Activated CD8-positive, alpha-beta T cell treated with anti-CD3 and anti-CD28 coated beads for 36 hours (primary cell): ENCODE measurements at regions not wholly inside any gene's neighbourhood (a gene's known extent, or its start where the extent isn't known, plus 50 kb on each side); places are given as distances from the start of the nearest gene placed in this dataset.
"Not testable (repeated sequence)": the region's sequence is repeated elsewhere in the genome, so short reads cannot be mapped to it uniquely, and the experiment has no call there.

Experiments used
- ATAC-seq: fragments of 200-7000 bp; cut with Tn5 transposase; one replicate; pipeline ENCODE4 v1.10.0; 2021; ENCODE audit warnings: mild to moderate bottlenecking, moderate library complexity
- CTCF ChIA-PET: fragments of 350-600 bp; sonication (Branson Sonifier 250); formaldehyde crosslinking; loops from one replicate; lab custom pipeline; 2021; ENCODE audit warnings: antibody characterized with exemption; lab: Charles Lee
- POLR2A ChIA-PET: fragments of 350-600 bp; sonication (Branson Sonifier 250); formaldehyde crosslinking; loops from one replicate; lab custom pipeline; 2021; ENCODE audit warnings: antibody characterized with exemption; lab: Charles Lee
- DNase-seq: peaks from one replicate; pipeline ENCODE4 v3.0.0-alpha.2; 2020
- H3K27ac Mint-ChIP-seq: one replicate; pipeline ENCODE4 v1.8.0; 2021; ENCODE audit warnings: mild to moderate bottlenecking, mixed read lengths
- H3K27me3 Mint-ChIP-seq: one replicate; pipeline ENCODE4 v1.8.0; 2021; ENCODE audit warnings: mixed read lengths
- H3K36me3 Mint-ChIP-seq: one replicate; pipeline ENCODE4 v1.8.0; 2021; ENCODE audit warnings: low read depth, mixed read lengths
- H3K4me1 Mint-ChIP-seq: one replicate; pipeline ENCODE4 v1.8.0; 2021; ENCODE audit warnings: low read depth, mixed read lengths
- H3K4me3 Mint-ChIP-seq: one replicate; pipeline ENCODE4 v1.8.0; 2021; ENCODE audit warnings: mild to moderate bottlenecking, moderate library complexity, mixed read lengths
- H3K9me3 Mint-ChIP-seq: one replicate; pipeline ENCODE4 v1.8.0; 2021; ENCODE audit warnings: mixed read lengths
- CTCF ChIP-seq: fragments of 200-600 bp; IDR thresholded peaks from one replicate; pipeline ENCODE4 v1.8.0; 2022; ENCODE audit warnings: antibody characterized with exemption, mild to moderate bottlenecking
- intact Hi-C: fragments of 100-400 bp; cut with micrococcal nuclease; formaldehyde crosslinking; loops from one replicate; pipeline ENCODE4 v1.10.0; 2022

GRCh38 chr3:81072591-81072990, 688.9 kb downstream of the GBE1 start:
- Mint-ChIP-seq H3K27me3 (no peaks in the 10 kb centered on the region), H3K4me1 (no peaks in the 10 kb centered on the region), H3K4me3 (no peak overlapping the region), H3K9me3 (peaks cover 7% of the 10 kb centered on the region), H3K27ac (no peak overlapping the region), H3K36me3 (no peaks in the 10 kb centered on the region)
- no peak for ATAC-seq
- CTCF ChIA-PET = no interaction called here
- no peak for TF ChIP-seq CTCF
- DNase-seq = no peak
- POLR2A ChIA-PET = no interaction called here
- intact Hi-C loops = no loop called here

- intact Hi-C loops = no loop called here
- Mint-ChIP-seq H3K27ac (no peak overlapping the region), H3K27me3 (no peaks in the 10 kb centered on the region), H3K4me1 (no peaks in the 10 kb centered on the region), H3K36me3 (no peaks in the 10 kb centered on the region), H3K9me3 (peaks cover 17% of the 10 kb centered on the region), H3K4me3 (no peak overlapping the region)
- TF ChIP-seq CTCF = no peak
- DNase-seq (no peak), ATAC-seq (no peak)
- CTCF ChIA-PET = no interaction called here
- POLR2A ChIA-PET = no interaction called here
Measured at GRCh38 chr3:81068546-81068945, 692.9 kb downstream of the GBE1 start.

- Mint-ChIP-seq H3K4me1 (no peaks in the 10 kb centered on the region), H3K27ac (no peak overlapping the region), H3K4me3 (no peak overlapping the region), H3K27me3 (no peaks in the 10 kb centered on the region), H3K36me3 (no peaks in the 10 kb centered on the region), H3K9me3 (peaks cover 18% of the 10 kb centered on the region)
- intact Hi-C loops = no loop called here
- CTCF ChIA-PET = no interaction called here
- DNase-seq (no peak), ATAC-seq (no peak)
- POLR2A ChIA-PET = no interaction called here
- TF ChIP-seq CTCF = no peak
Measured at GRCh38 chr3:81063896-81064295, 697.5 kb downstream of the GBE1 start.

GRCh38 chr3:81051133-81051532, 710.3 kb downstream of the GBE1 start:
- H3K9me3 Mint-ChIP-seq, H3K36me3 Mint-ChIP-seq, H3K4me3 Mint-ChIP-seq, intact Hi-C loops, H3K4me1 Mint-ChIP-seq, H3K27ac Mint-ChIP-seq, CTCF ChIA-PET, POLR2A ChIA-PET, H3K27me3 Mint-ChIP-seq, DNase-seq, ATAC-seq: not testable (repeated sequence)

- H3K4me3 Mint-ChIP-seq = no peak overlapping the region
- H3K36me3 Mint-ChIP-seq = no peaks in the 10 kb centered on the region
- ChIA-PET CTCF (no interaction called here), POLR2A (no interaction called here)
- ATAC-seq (no peak), DNase-seq (no peak)
- intact Hi-C loops = no loop called here
- peaks cover 4% of the 10 kb centered on the region for H3K9me3 Mint-ChIP-seq
- H3K4me1 Mint-ChIP-seq = no peaks in the 10 kb centered on the region
- no peak for TF ChIP-seq CTCF
- no peaks in the 10 kb centered on the region for H3K27me3 Mint-ChIP-seq
- H3K27ac Mint-ChIP-seq = no peak overlapping the region
Measured at GRCh38 chr3:81048058-81048665, 713.3 kb downstream of the GBE1 start.

- ChIA-PET POLR2A (no interaction called here), CTCF (no interaction called here)
- no peak for TF ChIP-seq CTCF
- Mint-ChIP-seq H3K27me3 (no peaks in the 10 kb centered on the region), H3K36me3 (no peaks in the 10 kb centered on the region), H3K4me3 (no peak overlapping the region), H3K4me1 (no peaks in the 10 kb centered on the region), H3K9me3 (peaks cover 4% of the 10 kb centered on the region), H3K27ac (no peak overlapping the region)
- ATAC-seq (no peak), DNase-seq (no peak)
- intact Hi-C loops = no loop called here
Measured at GRCh38 chr3:81045976-81046375, 715.5 kb downstream of the GBE1 start.
